ENCODE measurements at regions not wholly inside any gene's neighbourhood (a gene's known extent, or its start where the extent isn't known, plus 50 kb on each side); places are given as distances from the start of the nearest gene placed in this dataset.
A peak's percentile ranks its signal among the peaks of the same experiment; 100 is the strongest.

DNA sequence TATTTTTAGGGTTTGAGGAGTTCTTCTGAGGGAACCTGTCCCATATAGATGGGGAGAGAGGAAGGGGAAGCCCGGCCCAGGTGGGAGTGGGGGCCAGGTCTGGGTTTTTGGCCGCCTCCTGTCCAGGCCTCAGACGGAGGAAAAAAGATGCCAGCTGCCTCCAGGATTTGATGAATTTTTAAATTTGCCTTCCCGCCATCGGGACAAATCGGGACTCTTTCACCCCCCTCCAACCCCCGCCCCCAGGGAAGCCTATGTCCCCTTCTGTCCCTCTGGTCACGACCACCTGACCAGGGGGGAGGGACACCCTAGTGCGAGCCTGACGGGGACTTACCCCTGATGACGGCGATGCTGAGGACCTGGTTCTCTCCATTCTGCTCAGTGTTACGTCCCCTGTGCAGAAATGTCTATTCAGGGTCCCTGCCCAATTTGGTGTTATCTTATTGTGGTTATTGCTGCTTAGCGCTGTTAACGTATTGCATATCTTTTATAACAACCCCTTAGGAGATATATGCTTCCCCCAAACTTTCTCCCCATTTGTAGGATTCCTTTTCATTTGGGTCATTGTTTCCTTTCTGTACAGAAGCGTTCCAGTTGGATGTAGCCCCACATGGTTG is 115.9 kb upstream of the GRK3 start:
- peaks cover 42% of the 10 kb centered on the region for H4K20me1 ChIP-seq (ENCODE audit: control insufficient read depth, insufficient read depth, low read length, poor library complexity, severe bottlenecking)
- peak overlapping the region; percentile 72 to 95 (median 84) for H3K4me3 ChIP-seq (ENCODE audit: control extremely low read depth in 1 of 5, extremely low read depth in 1 of 5, insufficient read depth in 1 of 5, low read depth in 2 of 5, low read length in 4 of 5)
- DNase-seq = peak; percentile 25
- no peaks in the 10 kb centered on the region for H3K27me3 ChIP-seq (replicated peaks in 1 of 4; ENCODE audit: control extremely low read depth in 1 of 4, control insufficient read depth in 3 of 4, insufficient read depth in 4 of 4, low read length in 3 of 4)
- no peaks in the 10 kb centered on the region for H3K9me3 Mint-ChIP-seq (ENCODE audit: insufficient read depth)
- peak; percentile 22 for ATAC-seq (ENCODE audit: low read depth)
- H3K9me3 ChIP-seq (ENCODE audit: control extremely low read depth in 1 of 3, control insufficient read depth in 2 of 3, insufficient read depth in 1 of 3, low read length in 2 of 3) = no peaks in the 10 kb centered on the region
- peaks cover 9 to 14% of the 10 kb centered on the region in 2 donors for H3K4me1 ChIP-seq (ENCODE audit: control insufficient read depth in 2 of 2, insufficient read depth in 2 of 2, low read length in 2 of 2)
- TF ChIP-seq, protein P1, sequence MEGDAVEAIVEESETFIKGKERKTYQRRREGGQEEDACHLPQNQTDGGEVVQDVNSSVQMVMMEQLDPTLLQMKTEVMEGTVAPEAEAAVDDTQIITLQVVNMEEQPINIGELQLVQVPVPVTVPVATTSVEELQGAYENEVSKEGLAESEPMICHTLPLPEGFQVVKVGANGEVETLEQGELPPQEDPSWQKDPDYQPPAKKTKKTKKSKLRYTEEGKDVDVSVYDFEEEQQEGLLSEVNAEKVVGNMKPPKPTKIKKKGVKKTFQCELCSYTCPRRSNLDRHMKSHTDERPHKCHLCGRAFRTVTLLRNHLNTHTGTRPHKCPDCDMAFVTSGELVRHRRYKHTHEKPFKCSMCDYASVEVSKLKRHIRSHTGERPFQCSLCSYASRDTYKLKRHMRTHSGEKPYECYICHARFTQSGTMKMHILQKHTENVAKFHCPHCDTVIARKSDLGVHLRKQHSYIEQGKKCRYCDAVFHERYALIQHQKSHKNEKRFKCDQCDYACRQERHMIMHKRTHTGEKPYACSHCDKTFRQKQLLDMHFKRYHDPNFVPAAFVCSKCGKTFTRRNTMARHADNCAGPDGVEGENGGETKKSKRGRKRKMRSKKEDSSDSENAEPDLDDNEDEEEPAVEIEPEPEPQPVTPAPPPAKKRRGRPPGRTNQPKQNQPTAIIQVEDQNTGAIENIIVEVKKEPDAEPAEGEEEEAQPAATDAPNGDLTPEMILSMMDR (IDR thresholded peaks at IDR 0.05) = no peak
- TF ChIP-seq EZH2 (IDR thresholded peaks at IDR 0.05; ENCODE audit: borderline replicate concordance, insufficient read depth, low read depth, low read length, poor library complexity, severe bottlenecking) = no peak
- peak overlapping the region; percentile 79 for H3K4me2 ChIP-seq (replicated peaks; ENCODE audit: low read depth, low read length, poor library complexity, severe bottlenecking)
- peaks cover 41% of the 10 kb centered on the region for H3K4me1 Mint-ChIP-seq
- no peaks in the 10 kb centered on the region for H3K27me3 Mint-ChIP-seq
- peaks cover 3 to 12% of the 10 kb centered on the region in 2 experiments for H3K36me3 ChIP-seq (replicated peaks in 1 of 2; ENCODE audit: control extremely low read depth in 1 of 2, control insufficient read depth in 1 of 2, extremely low read depth in 1 of 2, insufficient read depth in 2 of 2, low read length in 1 of 2)
- ChIA-PET POLR2A (interaction anchor here (1.1 kb wide), 1 partner anchor 29 kb away, joined by 3 read pairs; no protein-coding TSS in a partner anchor), CTCF (interaction anchor here (1.0 to 1.8 kb wide), 3 partner anchors 45 to 324 kb away, joined by 3 to 6 read pairs (median 6); no protein-coding TSS in a partner anchor)
- H3K79me2 ChIP-seq (ENCODE audit: control insufficient read depth, insufficient read depth, low read length) = peaks cover 56% of the 10 kb centered on the region
- peak overlapping the region; percentile 81 for H3K9ac ChIP-seq (ENCODE audit: low read length)
- peak overlapping the region; percentile 95 for H3K4me3 Mint-ChIP-seq
- H3K27ac ChIP-seq (ENCODE audit: low read length in 2 of 2) = peak overlapping the region in 1 of 2 donors; percentile 79
- intact Hi-C loops (cut with micrococcal nuclease) = loop anchor here (1.0 to 2.0 kb wide), 2 partner anchors 86 to 254 kb away; no protein-coding TSS in a partner anchor
- H2AFZ ChIP-seq (ENCODE audit: insufficient read depth, low read depth, low read length, poor library complexity, severe bottlenecking) = peak overlapping the region; percentile 80
- 0% methylated on average over 2 of the region's 16 CpGs for WGBS (ENCODE audit: insufficient coverage)
- peak overlapping the region; percentile 1 for H3K27ac Mint-ChIP-seq

- Histone ChIP-seq H3K79me2 (ENCODE audit: control insufficient read depth, insufficient read depth, low read length) (peaks cover 66% of the 10 kb centered on the region), H3K4me3 (ENCODE audit: control extremely low read depth in 1 of 5, extremely low read depth in 1 of 5, insufficient read depth in 1 of 5, low read depth in 2 of 5, low read length in 4 of 5) (no peak overlapping the region), H4K20me1 (ENCODE audit: control insufficient read depth, insufficient read depth, low read length, poor library complexity, severe bottlenecking) (peaks cover 42% of the 10 kb centered on the region), H3K36me3 (replicated peaks in 1 of 2; ENCODE audit: control extremely low read depth in 1 of 2, control insufficient read depth in 1 of 2, extremely low read depth in 1 of 2, insufficient read depth in 2 of 2, low read length in 1 of 2) (peaks cover 9 to 18% of the 10 kb centered on the region in 2 experiments), H3K27me3 (replicated peaks in 1 of 4; ENCODE audit: control extremely low read depth in 1 of 4, control insufficient read depth in 3 of 4, insufficient read depth in 4 of 4, low read length in 3 of 4) (no peaks in the 10 kb centered on the region), H3K9me3 (ENCODE audit: control extremely low read depth in 1 of 3, control insufficient read depth in 2 of 3, insufficient read depth in 1 of 3, low read length in 2 of 3) (no peaks in the 10 kb centered on the region), H3K27ac (ENCODE audit: low read length in 2 of 2) (no peak overlapping the region), H3K4me1 (ENCODE audit: control insufficient read depth in 2 of 2, insufficient read depth in 2 of 2, low read length in 2 of 2) (peaks cover 9 to 14% of the 10 kb centered on the region in 2 donors), H2AFZ (ENCODE audit: insufficient read depth, low read depth, low read length, poor library complexity, severe bottlenecking) (no peak overlapping the region), H3K4me2 (replicated peaks; ENCODE audit: low read depth, low read length, poor library complexity, severe bottlenecking) (no peak overlapping the region), H3K9ac (ENCODE audit: low read length) (no peak overlapping the region)
- peak overlapping the region; percentile 95 for H3K4me3 Mint-ChIP-seq
- ATAC-seq (ENCODE audit: low read depth) (no peak), DNase-seq (no peak)
- CTCF ChIA-PET = interaction anchor here (1.3 kb wide), 1 partner anchor 94 kb away, joined by 4 read pairs; no protein-coding TSS in a partner anchor
- intact Hi-C loops (cut with micrococcal nuclease) = loop anchor here (2.0 kb wide), 1 partner anchor 87 kb away; no protein-coding TSS in a partner anchor
- peaks cover 45% of the 10 kb centered on the region for H3K4me1 Mint-ChIP-seq
- POLR2A ChIA-PET = interaction anchor here (0.7 kb wide), 1 partner anchor 115 kb away, joined by 9 read pairs; no protein-coding TSS in a partner anchor
- no peaks in the 10 kb centered on the region for H3K27me3 Mint-ChIP-seq
- H3K9me3 Mint-ChIP-seq (ENCODE audit: insufficient read depth) = no peaks in the 10 kb centered on the region
- 93% methylated on average over 2 of the region's 9 CpGs for WGBS (ENCODE audit: insufficient coverage)
- H3K27ac Mint-ChIP-seq = no peak overlapping the region
- TF ChIP-seq, protein P1 (IDR thresholded peaks at IDR 0.05) = no peak
- no peak for TF ChIP-seq EZH2 (IDR thresholded peaks at IDR 0.05; ENCODE audit: borderline replicate concordance, insufficient read depth, low read depth, low read length, poor library complexity, severe bottlenecking)
Observed at GRCh38 chr22:25449781-25450317, 114.6 kb upstream of the GRK3 start.

Measured in B cell (primary cell).